NCI-H1436 treated with DMSO at 0.1 percent for 48 hours (cell line): ENCODE measurements at regions not wholly inside any gene's neighbourhood (a gene's known extent, or its start where the extent isn't known, plus 50 kb on each side); places are given as distances from the start of the nearest gene placed in this dataset.
A peak's percentile ranks its signal among the peaks of the same experiment; 100 is the strongest.

Experiments used
- DNase-seq: peaks from one replicate; lab custom pipeline; 2025; lab: John Stamatoyannopoulos, UW

GRCh38 chr4:139611391-139611790, 54.2 kb upstream of the MGST2 start:
- no peak for DNase-seq

GRCh38 chr4:139609647-139610046, 53.6 kb upstream of the SETD7 start:
- DNase-seq, result peak; percentile 8

- DNase-seq, result no peak
These were observed 51.6 kb upstream of the SETD7 start for GRCh38 chr4:139607502-139608060.

GRCh38 chr4:139606579-139607501, 50.8 kb upstream of the SETD7 start:
- DNase-seq, result peak; percentile 8

GRCh38 chr4:139606103-139606502, 50.1 kb upstream of the SETD7 start:
- DNase-seq, result no peak
